Mesenchymal stem cell (in vitro differentiated cells and primary cell): ENCODE measurements at regions not wholly inside any gene's neighbourhood (a gene's known extent, or its start where the extent isn't known, plus 50 kb on each side); places are given as distances from the start of the nearest gene placed in this dataset.
A peak's percentile ranks its signal among the peaks of the same experiment; 100 is the strongest.

Experiments used
- DNase-seq: peaks from one replicate; pipeline ENCODE4 v3.0.0-alpha.2; 2013
- H2AFZ ChIP-seq: one replicate; pipeline ENCODE4 v1.6.1; 2013; ENCODE audit warnings: low read depth, mild to moderate bottlenecking, control low read depth, inconsistent platforms, low read length, moderate library complexity
- H2AK5ac ChIP-seq: 2 replicates; pipeline ENCODE4 v1.6.1; 2013; ENCODE audit warnings: low read length, moderate library complexity, mild to moderate bottlenecking, inconsistent platforms; ENCODE audit not compliant: severe bottlenecking
- H2BK120ac ChIP-seq: one replicate; pipeline ENCODE4 v1.6.1; 2013; ENCODE audit warnings: low read depth, mild to moderate bottlenecking, inconsistent platforms, low read length, moderate library complexity
- H2BK12ac ChIP-seq, 2 experiments: one replicate each; pipeline ENCODE4 v1.6.1; 2013; ENCODE audit warnings: inconsistent platforms in 2 of 2, low read length in 2 of 2, mild to moderate bottlenecking in 2 of 2, moderate library complexity in 2 of 2, control low read depth in 1 of 2
- H2BK15ac ChIP-seq: one replicate; pipeline ENCODE4 v1.6.1; 2013; ENCODE audit warnings: mild to moderate bottlenecking, low read depth, inconsistent platforms; ENCODE audit not compliant: poor library complexity, severe bottlenecking
- H2BK5ac ChIP-seq: 2 replicates; pipeline ENCODE4 v1.6.1; 2013; ENCODE audit warnings: low read depth, mild to moderate bottlenecking, low read length, control low read depth, inconsistent platforms; ENCODE audit not compliant: poor library complexity, severe bottlenecking
- H3K14ac ChIP-seq, 2 experiments: one replicate each; pipeline ENCODE4 v1.6.1; 2013; ENCODE audit warnings: inconsistent platforms in 2 of 2, low read length in 2 of 2, control low read depth in 1 of 2, mild to moderate bottlenecking in 1 of 2, moderate library complexity in 1 of 2
- H3K18ac ChIP-seq, 2 experiments: one replicate each; pipeline ENCODE4 v1.6.1; 2013; ENCODE audit warnings: inconsistent platforms in 2 of 2, low read length in 2 of 2, control low read depth in 1 of 2, low read depth in 1 of 2, mild to moderate bottlenecking in 1 of 2
- H3K23ac ChIP-seq, 2 experiments: one replicate each; pipeline ENCODE4 v1.6.1; 2013; ENCODE audit warnings: inconsistent platforms in 2 of 2, low read length in 2 of 2, mild to moderate bottlenecking in 2 of 2, moderate library complexity in 2 of 2, control low read depth in 1 of 2
- H3K27ac ChIP-seq: 2 replicates; pipeline ENCODE4 v1.5.1; 2013; ENCODE audit warnings: mild to moderate bottlenecking, moderate library complexity, low read length, control low read depth, inconsistent platforms; ENCODE audit not compliant: poor library complexity, severe bottlenecking
- H3K27me3 ChIP-seq, 2 experiments: 2 replicates each; pipeline versions ENCODE4 v1.6.1 to v1.7.0; 2013; ENCODE audit warnings: low read length in 2 of 2, mild to moderate bottlenecking in 2 of 2, moderate library complexity in 2 of 2, control low read depth in 1 of 2, inconsistent platforms in 1 of 2; ENCODE audit not compliant: control insufficient read depth in 1 of 2, insufficient read depth in 1 of 2
- H3K36me3 ChIP-seq, 2 experiments: 2 replicates each; pipeline versions ENCODE4 v1.6.1 to v1.7.0; 2013; ENCODE audit warnings: low read length in 2 of 2, control low read depth in 1 of 2, inconsistent platforms in 1 of 2, low read depth in 1 of 2, mild to moderate bottlenecking in 1 of 2; ENCODE audit not compliant: insufficient read depth in 2 of 2, control insufficient read depth in 1 of 2
- H3K4ac ChIP-seq, 2 experiments: one replicate each; pipeline ENCODE4 v1.6.1; 2013; ENCODE audit warnings: inconsistent platforms in 2 of 2, low read length in 2 of 2, mild to moderate bottlenecking in 2 of 2, moderate library complexity in 2 of 2, control low read depth in 1 of 2, low read depth in 1 of 2
- H3K4me1 ChIP-seq: 2 replicates; pipeline ENCODE4 v1.6.1; 2013; ENCODE audit warnings: low read depth, low read length, control low read depth; ENCODE audit not compliant: control insufficient read depth, insufficient read depth
- H3K4me2 ChIP-seq: 2 replicates; pipeline ENCODE4 v1.6.1; 2013; ENCODE audit warnings: low read length, mild to moderate bottlenecking, inconsistent platforms; ENCODE audit not compliant: poor library complexity, severe bottlenecking
- H3K4me3 ChIP-seq, 2 experiments: 2 replicates each; pipeline versions ENCODE4 v1.5.1 to v1.7.0; 2013; ENCODE audit warnings: low read length in 2 of 2, mild to moderate bottlenecking in 2 of 2, control low read depth in 1 of 2, low read depth in 1 of 2; ENCODE audit not compliant: insufficient read depth in 1 of 2
- H3K79me1 ChIP-seq: replicated peaks from 2 replicates; pipeline ENCODE4 v1.6.1; 2013; ENCODE audit warnings: mild to moderate bottlenecking, control low read depth, low read length, inconsistent platforms; ENCODE audit not compliant: poor library complexity, severe bottlenecking
- H3K9ac ChIP-seq: 2 replicates; pipeline ENCODE4 v1.7.0; 2013; ENCODE audit warnings: mild to moderate bottlenecking, low read length, moderate library complexity
- H3K9me3 ChIP-seq: 2 replicates; pipeline ENCODE4 v1.7.0; 2013; ENCODE audit warnings: mild to moderate bottlenecking, low read length; ENCODE audit not compliant: control insufficient read depth
- H4K8ac ChIP-seq: one replicate; pipeline ENCODE4 v1.6.1; 2013; ENCODE audit warnings: inconsistent platforms, mild to moderate bottlenecking, low read length, moderate library complexity
- H4K91ac ChIP-seq: one replicate; pipeline ENCODE4 v1.6.1; 2013; ENCODE audit warnings: mild to moderate bottlenecking, low read length, inconsistent platforms
- WGBS: methylation state at CpG from one replicate; pipeline ENCODE4 v1.1.7; 2013; ENCODE audit warnings: mixed read lengths; 5-methylcytosine and 5-hydroxymethylcytosine counted together

DNA sequence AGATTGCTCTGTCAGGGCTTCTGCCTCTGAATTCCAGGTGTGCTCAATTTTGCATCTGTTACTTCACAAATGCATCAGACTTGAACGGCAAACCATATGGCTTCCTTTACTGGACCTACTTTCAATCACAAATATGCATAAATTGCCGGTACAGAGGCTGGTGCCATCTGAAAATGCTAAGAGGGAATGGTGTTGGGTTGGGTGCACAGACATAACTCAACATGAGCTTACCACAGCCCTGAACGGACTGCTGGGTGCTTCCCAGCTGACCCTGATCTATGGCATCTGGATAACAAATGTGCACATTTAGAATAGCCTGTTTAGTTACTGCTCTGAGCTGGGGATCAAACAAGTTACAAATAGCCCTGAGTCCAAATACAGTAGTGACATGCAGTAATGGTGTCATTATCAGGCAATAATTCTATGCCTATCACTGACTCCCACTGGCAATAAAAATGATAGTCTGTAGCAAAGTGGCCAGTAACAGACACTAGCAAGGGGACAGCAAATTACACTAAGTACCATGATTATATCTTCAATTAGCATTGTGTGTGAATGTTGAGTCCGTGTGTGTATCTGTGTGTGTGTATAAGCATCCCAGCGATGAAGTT is 927.3 kb downstream of the DIAPH3 start:
- H3K79me1 ChIP-seq = no peaks in the 10 kb centered on the region
- H2BK5ac ChIP-seq = no peak overlapping the region
- no peak overlapping the region for H3K23ac ChIP-seq
- no peak overlapping the region for H3K18ac ChIP-seq
- no peak overlapping the region for H2AFZ ChIP-seq
- H3K36me3 ChIP-seq = no peaks in the 10 kb centered on the region
- no peak overlapping the region for H2AK5ac ChIP-seq
- no peak overlapping the region for H4K91ac ChIP-seq
- no peak overlapping the region for H4K8ac ChIP-seq
- no peak overlapping the region for H3K4ac ChIP-seq
- no peak for DNase-seq
- no peak overlapping the region for H2BK12ac ChIP-seq
- whole genome bisulfite sequencing = 63% methylated on average over 3 of the region's 5 CpGs
- H2BK120ac ChIP-seq = no peak overlapping the region
- no peaks in the 10 kb centered on the region for H3K9me3 ChIP-seq
- no peak overlapping the region for H2BK15ac ChIP-seq
- H3K4me2 ChIP-seq = no peak overlapping the region
- H3K14ac ChIP-seq = no peak overlapping the region
- no peaks in the 10 kb centered on the region for H3K4me1 ChIP-seq
- H3K4me3 ChIP-seq = no peak overlapping the region
- H3K27ac ChIP-seq = no peak overlapping the region
- H3K27me3 ChIP-seq = no peaks in the 10 kb centered on the region
- no peak overlapping the region for H3K9ac ChIP-seq

DNA sequence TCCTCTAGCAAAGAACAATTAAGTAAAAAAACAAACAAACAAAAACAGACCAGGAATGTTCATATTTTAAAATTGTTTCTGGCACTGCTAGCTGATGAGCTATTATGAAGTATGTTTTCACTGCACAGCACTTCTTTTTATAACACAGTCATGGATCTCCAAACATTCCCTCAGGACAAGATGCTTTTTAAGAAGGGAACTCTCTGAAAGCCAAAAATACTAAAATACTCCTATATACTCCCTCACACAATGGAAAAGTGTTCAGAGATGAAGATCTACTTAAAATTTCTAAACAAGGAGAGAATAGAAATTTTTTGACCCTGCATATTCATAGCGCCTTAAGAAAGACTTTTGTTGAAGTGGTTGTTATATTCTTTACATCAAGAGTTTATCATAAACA is 926.8 kb downstream of the DIAPH3 start:
- H2AK5ac ChIP-seq = no peak overlapping the region
- H3K27ac ChIP-seq = no peak overlapping the region
- no peak for DNase-seq
- no peaks in the 10 kb centered on the region for H3K36me3 ChIP-seq
- H3K79me1 ChIP-seq = no peaks in the 10 kb centered on the region
- H2BK120ac ChIP-seq = no peak overlapping the region
- no peaks in the 10 kb centered on the region for H3K9me3 ChIP-seq
- H2BK15ac ChIP-seq = no peak overlapping the region
- no peak overlapping the region for H3K23ac ChIP-seq
- no peak overlapping the region for H3K9ac ChIP-seq
- H3K18ac ChIP-seq = no peak overlapping the region
- H3K4me3 ChIP-seq = no peak overlapping the region
- no peak overlapping the region for H2AFZ ChIP-seq
- H3K4me2 ChIP-seq = no peak overlapping the region
- whole genome bisulfite sequencing = no CpG with 5 or more reads among the region's 1 CpG
- H4K8ac ChIP-seq = no peak overlapping the region
- no peak overlapping the region for H3K14ac ChIP-seq
- H2BK12ac ChIP-seq = no peak overlapping the region
- H3K4ac ChIP-seq = no peak overlapping the region
- no peak overlapping the region for H2BK5ac ChIP-seq
- H4K91ac ChIP-seq = no peak overlapping the region
- no peaks in the 10 kb centered on the region for H3K4me1 ChIP-seq
- H3K27me3 ChIP-seq = no peaks in the 10 kb centered on the region

DNA sequence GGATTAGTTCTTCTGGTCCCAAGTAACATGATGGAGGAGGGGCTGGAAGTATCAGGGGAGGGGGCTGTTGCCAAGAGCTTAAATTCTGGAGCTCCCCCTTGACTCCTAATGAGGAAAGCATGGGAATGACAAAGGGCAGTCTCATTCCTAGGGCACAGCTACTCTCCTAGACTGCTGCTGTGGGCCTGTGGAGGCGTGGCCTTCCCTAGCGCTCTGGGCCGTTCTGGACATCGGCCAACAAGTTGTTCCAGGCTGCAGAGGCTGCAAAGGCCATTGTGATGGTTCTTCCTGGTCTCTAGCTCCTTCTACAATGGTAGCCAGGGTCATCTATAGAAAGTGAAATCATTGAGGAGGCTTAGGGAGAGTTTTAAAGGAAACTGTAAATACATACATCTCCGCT is 916.6 kb downstream of the DIAPH3 start:
- Histone ChIP-seq H3K9me3 (no peaks in the 10 kb centered on the region), H3K36me3 (no peaks in the 10 kb centered on the region), H3K4ac (no peak overlapping the region), H3K9ac (no peak overlapping the region), H4K91ac (no peak overlapping the region), H3K79me1 (no peaks in the 10 kb centered on the region), H2BK120ac (no peak overlapping the region), H3K18ac (no peak overlapping the region), H4K8ac (peak overlapping the region; percentile 51), H3K27me3 (peaks cover 0 to 3% of the 10 kb centered on the region in 2 experiments), H3K4me3 (no peak overlapping the region), H2BK12ac (no peak overlapping the region), H2BK5ac (no peak overlapping the region), H3K4me1 (peaks cover 2% of the 10 kb centered on the region), H2AK5ac (no peak overlapping the region), H3K14ac (no peak overlapping the region), H2BK15ac (no peak overlapping the region), H2AFZ (no peak overlapping the region), H3K27ac (no peak overlapping the region), H3K4me2 (no peak overlapping the region), H3K23ac (no peak overlapping the region)
- 95% methylated on average over 4 of the region's 5 CpGs for WGBS
- no peak for DNase-seq

DNA sequence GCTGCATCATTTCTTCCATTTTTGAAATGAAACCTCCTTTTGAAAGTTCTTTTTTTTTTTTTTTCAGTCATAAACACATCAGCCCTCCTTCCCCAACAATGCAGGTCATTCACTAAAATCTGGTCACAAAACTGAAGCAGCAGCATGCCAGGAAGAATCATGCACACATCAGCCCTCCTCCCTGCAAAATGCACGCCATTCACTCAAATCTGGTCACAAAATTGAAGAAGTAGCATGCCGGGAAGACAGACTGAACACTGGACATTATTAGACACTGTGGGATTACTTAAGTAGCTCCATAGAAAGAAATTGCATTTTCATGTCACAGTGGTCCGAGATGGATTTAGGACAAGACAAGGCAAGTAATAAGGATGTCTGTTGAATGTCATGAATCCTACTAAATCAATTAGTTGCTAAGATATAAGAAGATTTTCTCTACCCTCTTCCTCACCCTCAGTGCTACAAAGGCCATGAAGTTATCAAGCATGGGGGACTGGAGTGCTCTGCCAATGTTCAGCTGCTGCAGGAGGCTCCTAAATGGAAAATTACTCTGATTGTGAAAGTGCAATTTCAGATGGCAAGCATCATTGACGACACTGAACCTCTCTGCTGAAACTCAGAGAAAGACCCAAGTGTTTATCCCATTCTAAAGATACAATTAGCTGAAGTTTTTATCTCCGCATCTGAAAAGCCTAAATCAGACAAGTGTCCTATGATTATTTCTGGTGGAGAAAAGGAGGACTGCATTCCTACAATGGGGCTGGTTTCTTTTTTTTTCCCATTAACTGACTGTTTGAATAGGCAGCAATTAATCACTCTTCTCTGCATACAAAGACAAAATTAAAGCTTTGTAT is 913.2 kb downstream of the DIAPH3 start:
- peaks cover 2% of the 10 kb centered on the region for H3K4me1 ChIP-seq
- no peak overlapping the region for H2AFZ ChIP-seq
- WGBS = 52% methylated on average over 3 of the region's 5 CpGs
- no peak overlapping the region for H2BK15ac ChIP-seq
- no peaks in the 10 kb centered on the region for H3K9me3 ChIP-seq
- no peak overlapping the region for H3K23ac ChIP-seq
- no peaks in the 10 kb centered on the region for H3K79me1 ChIP-seq
- no peak overlapping the region for H2AK5ac ChIP-seq
- H3K27me3 ChIP-seq = peaks cover 0 to 3% of the 10 kb centered on the region in 2 experiments
- H3K4me2 ChIP-seq = no peak overlapping the region
- H4K91ac ChIP-seq = no peak overlapping the region
- no peak overlapping the region for H3K4me3 ChIP-seq
- no peak overlapping the region for H2BK120ac ChIP-seq
- no peak overlapping the region for H3K18ac ChIP-seq
- H2BK12ac ChIP-seq = no peak overlapping the region
- H4K8ac ChIP-seq = no peak overlapping the region
- no peak overlapping the region for H3K14ac ChIP-seq
- no peak overlapping the region for H3K4ac ChIP-seq
- no peak overlapping the region for H3K27ac ChIP-seq
- no peaks in the 10 kb centered on the region for H3K36me3 ChIP-seq
- peak; percentile 39 for DNase-seq
- H2BK5ac ChIP-seq = no peak overlapping the region
- H3K9ac ChIP-seq = no peak overlapping the region
